Endodermal cell (in vitro differentiated cells): ENCODE measurements at regions not wholly inside any gene's neighbourhood (a gene's known extent, or its start where the extent isn't known, plus 50 kb on each side); places are given as distances from the start of the nearest gene placed in this dataset.
A peak's percentile ranks its signal among the peaks of the same experiment; 100 is the strongest.

Source experiments
- DNase-seq: peaks from one replicate; pipeline ENCODE4 v3.0.0-alpha.2; 2017
- H3K27ac ChIP-seq: 2 replicates; pipeline ENCODE4 v1.5.1; 2013; ENCODE audit warnings: mild to moderate bottlenecking, low read depth, low read length, moderate library complexity
- H3K27me3 ChIP-seq: 2 replicates; pipeline ENCODE4 v1.6.1; 2013; ENCODE audit warnings: mild to moderate bottlenecking, low read length, moderate library complexity; ENCODE audit not compliant: insufficient read depth, control insufficient read depth, poor library complexity, severe bottlenecking
- H3K36me3 ChIP-seq: 2 replicates; pipeline ENCODE4 v1.7.0; 2013; ENCODE audit warnings: mild to moderate bottlenecking, low read length, moderate library complexity; ENCODE audit not compliant: control insufficient read depth, insufficient read depth
- H3K4me1 ChIP-seq: one replicate; pipeline ENCODE4 v1.7.0; 2013; ENCODE audit warnings: low read length; ENCODE audit not compliant: control insufficient read depth, insufficient read depth
- H3K4me3 ChIP-seq: 2 replicates; pipeline ENCODE4 v1.5.1; 2013; ENCODE audit warnings: mild to moderate bottlenecking, low read length, moderate library complexity
- H3K9ac ChIP-seq: 2 replicates; pipeline ENCODE4 v1.6.1; 2013; ENCODE audit warnings: mild to moderate bottlenecking, low read length, moderate library complexity; ENCODE audit not compliant: poor library complexity, severe bottlenecking; ENCODE audit errors: extremely low read depth
- H3K9me3 ChIP-seq: 2 replicates; pipeline ENCODE4 v1.6.1; 2013; ENCODE audit warnings: mild to moderate bottlenecking, low read length, moderate library complexity; ENCODE audit not compliant: control insufficient read depth
- H3K27ac Mint-ChIP-seq: 2 replicates; pipeline ENCODE4 v1.8.0; 2020; ENCODE audit warnings: mixed read lengths
- H3K27me3 Mint-ChIP-seq: 2 replicates; pipeline ENCODE4 v1.8.0; 2021; ENCODE audit warnings: mild to moderate bottlenecking, mixed read lengths; ENCODE audit not compliant: insufficient read depth
- H3K36me3 Mint-ChIP-seq: 2 replicates; pipeline ENCODE4 v1.8.0; 2020; ENCODE audit warnings: low read depth, mixed read lengths
- H3K4me1 Mint-ChIP-seq: 2 replicates; pipeline ENCODE4 v1.8.0; 2020; ENCODE audit warnings: mixed read lengths
- H3K4me3 Mint-ChIP-seq: 2 replicates; pipeline ENCODE4 v1.8.0; 2020; ENCODE audit warnings: mild to moderate bottlenecking, moderate library complexity, mixed read lengths
- H3K9me3 Mint-ChIP-seq: 2 replicates; pipeline ENCODE4 v1.8.0; 2020; ENCODE audit warnings: mild to moderate bottlenecking, mixed read lengths
- WGBS, 2 experiments: methylation state at CpG; one replicate each; pipeline versions ENCODE4 v1.1.5 to v1.1.7; 2013; ENCODE audit warnings: missing lambda C conversion rate in 2 of 2, mixed read lengths in 1 of 2; ENCODE audit not compliant: insufficient coverage in 1 of 2, insufficient read length in 1 of 2; 5-methylcytosine and 5-hydroxymethylcytosine counted together
- TF ChIP-seq, protein P1 (sequence below): fragments of 200-600 bp; sonication (generic); conservative IDR thresholded peaks from 2 replicates; pipeline ENCODE4 v1.5.0; 2021; ENCODE audit warnings: antibody characterized with exemption, mild to moderate bottlenecking

DNA sequence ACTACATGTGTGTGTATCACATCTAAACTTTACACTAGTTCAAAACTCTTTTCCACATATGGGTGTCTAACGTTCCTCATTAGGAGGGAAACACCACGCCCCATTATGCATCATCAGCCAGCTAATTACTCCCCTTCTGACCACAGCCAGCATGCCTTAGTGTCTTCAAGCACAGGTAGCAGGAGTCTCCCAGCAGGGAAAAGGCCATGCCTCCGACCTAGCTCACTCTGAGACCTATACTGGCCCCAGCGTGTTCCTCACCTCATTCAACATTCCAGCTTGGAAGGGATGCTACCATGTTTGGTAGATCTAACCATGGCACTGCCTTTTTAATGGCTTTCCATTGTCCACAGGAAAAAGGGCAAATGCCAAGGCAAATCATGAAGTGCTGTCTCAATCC lies 66.1 kb upstream of the PRB2 start:
- no peaks in the 10 kb centered on the region for H3K27me3 Mint-ChIP-seq
- TF ChIP-seq, protein P1, sequence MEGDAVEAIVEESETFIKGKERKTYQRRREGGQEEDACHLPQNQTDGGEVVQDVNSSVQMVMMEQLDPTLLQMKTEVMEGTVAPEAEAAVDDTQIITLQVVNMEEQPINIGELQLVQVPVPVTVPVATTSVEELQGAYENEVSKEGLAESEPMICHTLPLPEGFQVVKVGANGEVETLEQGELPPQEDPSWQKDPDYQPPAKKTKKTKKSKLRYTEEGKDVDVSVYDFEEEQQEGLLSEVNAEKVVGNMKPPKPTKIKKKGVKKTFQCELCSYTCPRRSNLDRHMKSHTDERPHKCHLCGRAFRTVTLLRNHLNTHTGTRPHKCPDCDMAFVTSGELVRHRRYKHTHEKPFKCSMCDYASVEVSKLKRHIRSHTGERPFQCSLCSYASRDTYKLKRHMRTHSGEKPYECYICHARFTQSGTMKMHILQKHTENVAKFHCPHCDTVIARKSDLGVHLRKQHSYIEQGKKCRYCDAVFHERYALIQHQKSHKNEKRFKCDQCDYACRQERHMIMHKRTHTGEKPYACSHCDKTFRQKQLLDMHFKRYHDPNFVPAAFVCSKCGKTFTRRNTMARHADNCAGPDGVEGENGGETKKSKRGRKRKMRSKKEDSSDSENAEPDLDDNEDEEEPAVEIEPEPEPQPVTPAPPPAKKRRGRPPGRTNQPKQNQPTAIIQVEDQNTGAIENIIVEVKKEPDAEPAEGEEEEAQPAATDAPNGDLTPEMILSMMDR: no peak
- no peak overlapping the region for H3K4me3 Mint-ChIP-seq
- Histone ChIP-seq H3K4me3 (no peak overlapping the region), H3K36me3 (no peaks in the 10 kb centered on the region), H3K4me1 (no peaks in the 10 kb centered on the region), H3K27me3 (no peaks in the 10 kb centered on the region), H3K9me3 (no peaks in the 10 kb centered on the region), H3K9ac (no peak overlapping the region), H3K27ac (no peak overlapping the region)
- peak; percentile 56 for DNase-seq
- no peak overlapping the region for H3K27ac Mint-ChIP-seq
- peaks cover 24% of the 10 kb centered on the region for H3K9me3 Mint-ChIP-seq
- H3K4me1 Mint-ChIP-seq: peaks cover 12% of the 10 kb centered on the region
- WGBS, 2 experiments: 76 to 78% methylated on average over 4 of the region's 4 CpGs
- H3K36me3 Mint-ChIP-seq: peaks cover 3% of the 10 kb centered on the region

GRCh38 chr12:11477110-11477509 lies 81.7 kb upstream of the PRB2 start:
- DNase-seq: no peak
- Mint-ChIP-seq H3K4me1 (no peaks in the 10 kb centered on the region), H3K9me3 (peaks cover 13% of the 10 kb centered on the region), H3K4me3 (no peak overlapping the region), H3K36me3 (no peaks in the 10 kb centered on the region), H3K27me3 (no peaks in the 10 kb centered on the region), H3K27ac (no peak overlapping the region)
- H3K9me3 ChIP-seq: no peaks in the 10 kb centered on the region
- TF ChIP-seq, protein P1: no peak
- no peak overlapping the region for H3K4me3 ChIP-seq
- H3K36me3 ChIP-seq: no peaks in the 10 kb centered on the region
- 30 to 70% methylated on average over 1 of the region's 1 CpG for WGBS, 2 experiments
- no peaks in the 10 kb centered on the region for H3K4me1 ChIP-seq
- H3K9ac ChIP-seq: no peak overlapping the region
- H3K27ac ChIP-seq: no peak overlapping the region
- H3K27me3 ChIP-seq: no peaks in the 10 kb centered on the region

DNA sequence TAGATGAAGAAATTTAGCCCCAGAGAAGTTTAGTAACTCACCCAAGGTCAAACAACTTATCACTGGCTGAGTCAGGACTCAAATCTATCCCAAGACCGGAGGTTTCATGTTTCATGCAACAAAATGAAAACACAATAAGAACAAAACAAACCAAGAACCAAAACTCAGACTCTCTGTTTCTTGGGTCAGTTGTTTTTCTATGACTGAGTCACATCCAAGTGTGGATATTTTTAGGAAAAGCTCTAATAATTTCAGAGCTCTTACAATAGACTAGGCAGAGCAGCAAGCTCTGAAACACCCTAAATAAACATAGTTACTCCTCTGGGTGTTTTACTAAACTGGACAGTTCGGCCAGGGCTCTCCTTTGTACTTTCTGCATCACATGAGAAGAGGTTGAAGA lies 87.6 kb upstream of the PRB2 start:
- no peaks in the 10 kb centered on the region for H3K27me3 Mint-ChIP-seq
- no peak overlapping the region for H3K27ac Mint-ChIP-seq
- TF ChIP-seq, protein P1: no peak
- 60 to 85% methylated on average over 1 to 2 of the region's 2 CpGs for WGBS, 2 experiments
- DNase-seq: no peak
- Histone ChIP-seq H3K36me3 (no peaks in the 10 kb centered on the region), H3K27me3 (peaks cover 6% of the 10 kb centered on the region), H3K9me3 (no peaks in the 10 kb centered on the region), H3K4me1 (no peaks in the 10 kb centered on the region), H3K27ac (no peak overlapping the region), H3K9ac (no peak overlapping the region), H3K4me3 (no peak overlapping the region)
- H3K4me1 Mint-ChIP-seq: no peaks in the 10 kb centered on the region
- no peaks in the 10 kb centered on the region for H3K36me3 Mint-ChIP-seq
- H3K9me3 Mint-ChIP-seq: no peaks in the 10 kb centered on the region
- no peak overlapping the region for H3K4me3 Mint-ChIP-seq
